Left ventricle myocardium superior (tissue), 1 donor: ENCODE measurements at regions not wholly inside any gene's neighbourhood (a gene's known extent, or its start where the extent isn't known, plus 50 kb on each side); places are given as distances from the start of the nearest gene placed in this dataset.

Experiments used
- ATAC-seq: fragments of 200-7000 bp; cut with Tn5 transposase; one replicate; pipeline ENCODE4 v1.9.1; 2020; ENCODE audit warnings: mild to moderate bottlenecking, moderate library complexity
- DNase-seq: peaks from one replicate; pipeline ENCODE4 v3.0.0-alpha.2; 2020
- intact Hi-C: fragments of 100-400 bp; cut with micrococcal nuclease; formaldehyde crosslinking; loops from one replicate; pipeline ENCODE4 v1.11.0; 2022
- donor health status: DM: no; HTN: yes; CAD: no; lungs with severe emphysema.

DNA sequence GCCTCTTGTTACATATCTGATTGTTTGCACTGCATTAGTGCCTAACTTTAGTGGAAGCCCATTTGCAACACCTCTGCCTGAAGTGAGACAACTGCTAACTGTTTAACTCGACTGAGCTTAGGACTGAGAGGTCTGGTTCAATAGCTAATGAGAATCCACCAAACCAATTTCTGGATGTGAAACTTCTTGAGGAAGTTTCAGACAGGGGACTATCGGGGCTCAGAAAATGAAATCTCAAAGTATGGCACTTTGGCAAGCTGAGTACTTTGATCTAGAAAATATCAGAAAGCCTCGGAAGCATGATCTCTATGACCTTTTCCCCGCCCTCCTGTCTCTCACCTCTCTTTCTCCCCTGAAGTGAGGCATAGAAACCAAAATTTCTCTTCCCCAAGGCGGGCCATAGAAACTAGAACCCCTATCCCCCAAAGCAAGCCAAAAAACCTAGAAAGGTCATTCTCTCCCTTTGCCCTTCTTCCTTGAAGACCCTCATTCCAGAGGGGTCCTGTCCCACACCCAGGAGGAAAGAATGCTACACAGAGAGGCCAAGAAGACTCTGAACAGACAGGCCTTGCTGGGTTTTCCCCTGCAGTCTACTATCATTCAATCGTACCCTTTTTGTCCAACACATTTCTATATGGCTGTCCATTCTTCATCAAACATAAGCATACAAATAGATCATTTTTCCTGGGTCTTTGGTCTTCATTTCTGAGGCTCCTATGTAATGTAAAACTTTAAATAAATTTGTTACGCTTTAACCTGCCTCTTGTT, 69.6 kb upstream of the CREB1 start:
- ATAC-seq (no peak), DNase-seq (no peak)
- intact Hi-C loops: no loop called here

DNA sequence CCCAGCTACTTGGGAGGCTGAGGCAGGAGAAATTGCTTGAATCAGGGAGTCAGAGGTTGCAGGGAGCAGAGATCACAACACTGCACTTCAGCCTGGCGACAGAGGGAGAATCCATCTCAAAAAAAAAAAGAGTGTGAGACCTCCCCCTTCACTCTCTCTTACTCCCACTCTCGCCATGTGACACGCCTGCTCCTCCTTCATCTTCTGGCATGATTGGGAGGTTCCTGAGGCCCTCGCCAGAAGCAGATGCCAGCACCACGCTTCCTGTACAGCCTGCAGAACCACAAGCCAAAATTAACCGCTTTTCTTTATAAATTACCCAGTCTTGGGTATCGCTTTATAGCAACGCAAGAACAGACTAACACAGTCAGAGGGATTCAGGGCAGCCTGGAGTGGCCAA, 66.3 kb upstream of the CREB1 start:
- DNase-seq (no peak), ATAC-seq (no peak)
- intact Hi-C loops: no loop called here

DNA sequence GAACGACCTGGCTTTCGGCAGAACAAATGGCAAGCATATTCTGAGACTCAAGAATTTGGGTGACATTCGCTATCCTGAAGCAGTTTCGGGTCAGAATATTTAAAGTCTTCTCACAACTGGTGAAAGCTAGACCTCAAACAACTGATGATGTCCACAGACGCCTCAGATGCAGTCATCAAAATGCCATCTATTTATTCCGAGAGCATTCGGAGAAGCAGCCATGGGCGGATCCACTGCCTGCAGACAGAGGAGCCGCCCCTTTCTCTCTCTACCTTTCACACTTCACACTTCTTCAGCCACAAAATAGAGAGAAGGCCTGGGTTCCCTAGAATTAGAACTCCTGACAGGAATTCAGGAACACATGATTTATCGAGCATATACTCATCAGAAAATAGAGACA, 65.8 kb upstream of the CREB1 start:
- intact Hi-C loops: no loop called here
- ATAC-seq (no peak), DNase-seq (no peak)

DNA sequence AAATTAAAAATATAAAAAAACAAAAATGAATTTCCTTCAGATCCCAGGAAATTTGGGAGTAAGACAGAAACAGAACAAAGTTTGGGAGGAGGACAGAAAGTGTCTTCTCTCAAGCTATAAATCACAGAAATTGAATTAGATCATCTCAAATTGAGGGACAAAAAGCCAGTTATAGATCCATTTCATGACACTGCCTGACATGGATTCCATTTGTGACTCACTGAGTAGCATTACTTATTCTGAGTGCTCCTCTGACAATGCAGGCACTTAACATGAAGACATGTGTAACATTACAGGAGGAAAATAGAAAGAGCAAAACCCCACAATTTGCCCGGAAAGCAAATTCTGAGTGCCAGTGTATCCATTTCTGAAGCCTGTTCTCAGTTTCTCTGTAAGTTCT, 63.9 kb upstream of the CREB1 start:
- DNase-seq (no peak), ATAC-seq (no peak)
- intact Hi-C loops: no loop called here

DNA sequence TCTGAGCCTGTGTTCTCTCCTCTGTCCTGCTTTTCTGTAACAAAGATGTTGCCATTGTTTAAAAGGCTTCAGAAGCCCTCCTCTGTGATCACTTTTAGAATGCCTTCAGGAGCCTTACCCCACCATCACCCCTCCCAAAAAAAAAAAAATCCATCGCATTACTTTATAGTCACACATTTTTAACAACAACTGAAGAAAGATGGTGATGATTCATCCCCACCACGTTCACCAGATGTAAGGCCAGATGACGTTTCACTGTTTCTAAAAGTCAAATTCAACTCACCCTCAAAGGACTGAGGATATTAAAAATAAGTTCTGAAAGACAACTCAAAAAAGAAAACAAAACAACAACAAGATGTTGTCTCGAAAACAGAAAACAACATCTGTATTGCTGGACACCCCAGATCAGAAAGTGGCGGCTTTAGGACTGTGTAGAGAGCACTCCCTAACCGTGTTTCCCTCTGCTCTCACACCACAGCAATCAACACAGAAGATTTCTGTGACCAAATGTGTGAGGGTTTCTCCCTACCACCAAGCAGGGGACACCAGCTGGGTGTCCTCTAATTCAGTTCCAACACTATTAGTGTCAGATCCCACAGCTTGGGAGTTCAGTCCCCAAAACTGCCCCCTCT, 61.9 kb upstream of the CREB1 start:
- intact Hi-C loops: no loop called here
- no peak for ATAC-seq
- DNase-seq: no peak

DNA sequence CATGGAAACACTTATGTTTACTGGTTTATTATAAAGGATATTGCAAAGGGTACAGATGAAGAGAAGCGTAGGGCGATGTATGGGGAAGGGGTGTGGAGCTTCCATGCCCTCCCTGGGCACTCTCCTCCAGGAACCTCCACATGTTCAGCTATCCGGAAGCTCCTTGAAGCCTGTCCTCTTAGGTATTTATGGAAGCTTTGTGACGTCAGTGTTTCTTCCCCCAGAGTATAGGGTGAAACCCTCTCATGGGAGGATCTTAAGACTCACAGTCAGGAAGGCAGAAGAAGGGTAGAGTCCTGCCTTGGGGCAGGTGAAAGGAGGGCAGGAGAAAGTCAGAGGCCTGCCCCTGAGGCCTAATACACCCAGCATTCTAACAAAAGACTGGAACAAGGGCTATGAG, 61.3 kb upstream of the CREB1 start:
- DNase-seq (no peak), ATAC-seq (no peak)
- intact Hi-C loops: no loop called here

DNA sequence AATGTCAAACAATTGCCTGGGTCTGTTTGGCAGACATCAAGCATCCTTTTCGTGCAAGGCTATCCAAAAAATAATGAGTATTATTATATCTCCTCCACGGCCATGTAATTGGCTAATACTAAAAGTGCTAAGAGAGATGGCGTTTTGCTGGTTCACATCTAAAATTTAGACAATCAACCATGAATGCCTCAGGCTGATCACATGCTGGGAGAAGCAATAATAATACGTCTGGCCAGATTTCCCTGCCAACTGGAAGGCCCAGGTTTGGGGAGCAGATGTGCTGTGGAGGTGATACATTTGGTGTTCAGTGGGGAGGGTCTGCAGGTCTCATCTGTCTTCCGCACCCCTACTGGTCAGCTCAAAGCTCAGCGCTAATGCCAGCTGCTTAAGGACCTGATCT, 60.3 kb upstream of the CREB1 start:
- DNase-seq (no peak), ATAC-seq (no peak)
- intact Hi-C loops: no loop called here

DNA sequence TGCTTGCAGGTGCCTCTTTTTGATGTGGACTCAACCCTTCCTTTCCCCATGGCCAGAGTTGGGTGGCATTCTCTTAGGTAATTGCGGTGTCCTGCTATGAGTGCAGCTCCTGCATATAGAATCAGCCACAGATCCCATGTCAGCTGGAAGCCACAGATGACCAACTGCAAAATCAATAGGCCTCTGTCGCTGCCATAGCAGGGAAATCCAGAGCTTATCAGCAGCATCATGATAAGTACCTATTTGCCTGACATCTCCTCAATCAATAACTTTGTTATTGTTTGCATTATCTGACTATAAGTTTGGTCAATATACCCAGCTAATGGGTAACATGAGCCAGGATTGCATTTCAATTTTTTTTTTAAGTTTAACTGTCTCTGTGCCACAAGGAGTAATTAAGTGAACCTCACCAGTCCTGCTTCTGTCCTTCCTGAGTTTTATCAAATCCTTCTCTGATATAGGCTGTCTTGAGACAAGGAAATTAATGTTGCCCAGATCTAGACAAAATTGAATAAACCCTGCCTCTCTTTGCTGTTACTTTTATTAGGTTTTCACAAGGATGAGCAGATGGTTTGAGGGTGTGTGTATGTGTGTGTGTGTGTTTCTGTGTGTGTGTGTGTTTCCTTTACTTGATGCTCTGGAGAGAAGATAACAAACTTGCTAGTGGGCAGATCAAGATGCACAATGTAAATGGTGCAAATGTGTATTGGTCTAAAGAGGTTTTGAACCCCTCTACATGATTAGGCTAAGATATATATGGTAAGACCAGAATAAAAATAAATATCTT, 59.6 kb upstream of the CREB1 start:
- no peak for ATAC-seq

DNA sequence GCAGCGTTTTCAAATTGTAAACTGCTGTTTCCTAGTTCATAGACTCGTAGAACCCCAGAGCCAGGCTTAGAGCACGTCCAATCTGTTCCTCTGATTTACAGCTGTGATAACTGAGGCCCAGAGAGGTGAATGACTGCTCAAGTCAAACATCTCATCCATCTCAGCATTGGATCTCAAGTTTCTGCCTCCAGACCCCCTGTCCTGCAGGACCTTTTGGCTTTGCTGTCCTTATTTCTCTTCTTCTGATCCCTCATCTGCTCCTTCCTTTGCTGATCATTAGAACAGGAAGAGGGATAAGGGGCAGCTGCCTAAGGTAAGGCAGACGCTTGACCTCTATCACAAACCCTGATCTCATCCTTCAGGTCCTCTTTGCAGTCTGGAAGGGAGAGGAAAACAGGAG, 58.5 kb upstream of the CREB1 start:
- DNase-seq (no peak), ATAC-seq (no peak)

More for the DNA sequence above, 59.6 kb upstream of the CREB1 start:
- intact Hi-C loops: loop anchor here (10.0 kb wide), 2 partner anchors 295 to 775 kb away; no protein-coding TSS in a partner anchor
- no peak for DNase-seq

DNA sequence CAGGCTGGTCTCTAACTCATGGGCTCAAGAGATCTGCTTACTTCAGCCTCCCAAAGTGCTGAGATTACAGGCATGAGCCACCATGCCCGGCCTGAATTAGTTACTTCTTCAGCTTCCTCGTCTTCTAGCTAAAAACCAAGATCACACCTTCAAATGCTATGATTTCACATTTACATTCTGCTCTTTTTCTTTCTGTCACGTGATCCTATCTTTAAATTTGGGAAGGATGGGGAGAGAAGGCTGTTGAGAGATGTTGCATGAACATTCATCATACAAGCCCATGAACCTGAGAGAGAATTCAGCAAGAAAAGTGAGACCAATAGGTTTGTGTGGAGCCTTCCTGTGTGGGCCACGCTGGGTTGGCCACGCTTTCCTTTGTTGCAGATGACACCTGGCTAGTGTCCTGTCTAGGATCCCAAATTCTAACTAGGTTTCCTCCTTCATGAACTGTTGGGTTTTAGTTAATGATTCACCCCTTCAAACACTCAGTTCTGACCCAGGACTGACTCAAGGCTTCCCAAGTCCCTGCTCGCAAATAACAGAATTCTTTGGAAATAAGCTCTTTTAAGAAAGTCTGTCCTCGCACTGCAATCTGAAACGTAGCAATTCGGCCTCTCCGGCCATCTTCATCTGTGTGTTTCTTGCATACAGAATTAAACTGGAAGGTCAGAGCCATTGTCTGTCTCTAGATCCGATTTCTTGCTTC, 57.3 kb upstream of the CREB1 start:
- ATAC-seq: no peak
- intact Hi-C loops: loop anchor here (10.0 kb wide), 2 partner anchors 298 to 778 kb away; no protein-coding TSS in a partner anchor
- DNase-seq: no peak

More for the DNA sequence above, 58.5 kb upstream of the CREB1 start:
- intact Hi-C loops: loop anchor here (10.0 kb wide), 2 partner anchors 296 to 776 kb away; no protein-coding TSS in a partner anchor

DNA sequence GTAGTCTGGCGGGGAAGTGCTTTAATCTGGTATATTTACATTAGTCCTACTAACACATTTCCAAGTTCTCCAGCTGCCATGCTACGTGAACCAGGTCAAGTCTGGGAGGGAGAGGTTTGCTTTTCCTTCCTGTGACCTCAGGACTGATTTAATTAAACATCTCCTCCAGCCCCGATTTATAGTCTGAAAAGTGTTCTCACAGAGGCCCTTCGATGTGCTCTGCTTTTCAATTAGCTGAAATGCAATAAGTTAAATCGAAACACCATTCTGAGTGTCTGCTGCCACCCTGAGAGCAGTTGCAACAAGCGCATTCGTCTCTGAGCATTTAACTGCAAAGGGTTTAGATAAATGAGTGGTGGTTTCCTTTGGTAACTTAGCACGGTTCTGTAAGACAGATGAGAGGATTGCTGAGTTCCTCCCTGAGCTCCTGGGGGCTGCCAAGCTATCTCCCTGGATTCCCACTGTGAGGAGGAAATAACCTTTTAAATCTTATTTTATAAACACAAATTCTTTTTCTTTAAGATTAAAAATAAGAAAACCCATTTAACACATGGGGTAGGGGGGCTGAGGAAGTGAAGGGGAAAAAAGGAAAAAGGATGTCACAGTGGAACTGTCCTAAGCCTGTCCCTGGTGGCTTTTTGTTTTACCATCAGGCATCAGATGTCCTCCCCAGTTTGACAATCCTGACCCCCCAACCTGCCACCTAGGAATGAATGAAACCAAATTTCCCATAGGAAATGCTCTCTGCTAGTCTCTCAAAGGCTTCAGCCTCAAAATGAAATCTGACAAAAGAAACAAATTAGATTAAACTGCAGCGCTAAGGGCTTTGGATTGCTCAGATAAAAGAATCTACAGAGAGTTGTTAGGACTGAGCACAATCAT, 56.5 kb upstream of the CREB1 start:
- ATAC-seq (peak; percentile 84), DNase-seq (peak; percentile 40)
- intact Hi-C loops: loop anchor here (10.0 kb wide), 2 partner anchors 298 to 778 kb away; no protein-coding TSS in a partner anchor

DNA sequence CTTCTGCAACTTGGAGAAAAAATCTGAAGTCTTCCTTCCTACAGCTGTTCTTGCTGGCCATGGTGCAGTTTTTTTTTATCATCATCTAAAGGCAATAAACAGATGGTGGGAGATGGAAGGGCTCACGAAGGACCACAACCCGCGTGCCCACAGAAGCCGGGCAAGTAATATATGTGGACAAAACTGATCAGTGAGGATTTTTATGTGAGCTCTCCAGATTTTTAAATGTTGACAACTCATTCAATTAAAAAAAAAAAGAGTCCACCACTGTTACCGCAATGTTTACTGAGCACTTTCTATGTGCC, 55.9 kb upstream of the CREB1 start:
- DNase-seq (no peak), ATAC-seq (peak; percentile 17)
- intact Hi-C loops: loop anchor here (10.0 kb wide), 2 partner anchors 299 to 779 kb away; no protein-coding TSS in a partner anchor

DNA sequence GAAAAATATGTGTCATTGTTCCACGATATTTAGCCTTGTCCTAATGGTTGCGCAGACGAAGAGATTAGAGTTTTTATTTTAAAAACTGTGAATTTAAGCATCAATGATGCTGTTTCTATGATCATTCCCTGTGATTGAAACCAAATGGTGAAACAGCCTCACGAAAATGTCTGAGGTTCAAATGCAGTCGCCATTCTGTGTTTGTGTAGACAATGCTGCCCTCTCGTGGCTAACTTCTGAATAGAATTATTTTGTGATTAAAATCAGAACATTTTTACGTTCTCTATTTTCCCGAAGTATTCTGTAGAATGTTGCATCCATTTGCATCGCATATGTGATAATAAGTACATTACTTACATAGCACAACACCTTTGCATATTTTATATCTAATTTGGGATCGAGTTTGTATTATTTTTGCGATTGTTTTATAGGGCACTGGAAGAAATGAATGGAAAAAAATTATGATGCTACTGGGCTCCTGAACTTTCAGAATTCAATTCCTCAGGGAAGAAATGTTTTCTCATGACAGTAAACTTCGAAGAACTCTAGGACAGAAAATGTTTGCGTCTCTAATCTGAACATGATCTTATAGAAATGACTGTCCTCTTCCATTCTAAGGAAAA, 54.8 kb upstream of the CREB1 start:
- no peak for DNase-seq
- intact Hi-C loops: loop anchor here (5.0 to 10.0 kb wide), 4 partner anchors 300 to 780 kb away; no protein-coding TSS in a partner anchor
- ATAC-seq: peak; percentile 43

DNA sequence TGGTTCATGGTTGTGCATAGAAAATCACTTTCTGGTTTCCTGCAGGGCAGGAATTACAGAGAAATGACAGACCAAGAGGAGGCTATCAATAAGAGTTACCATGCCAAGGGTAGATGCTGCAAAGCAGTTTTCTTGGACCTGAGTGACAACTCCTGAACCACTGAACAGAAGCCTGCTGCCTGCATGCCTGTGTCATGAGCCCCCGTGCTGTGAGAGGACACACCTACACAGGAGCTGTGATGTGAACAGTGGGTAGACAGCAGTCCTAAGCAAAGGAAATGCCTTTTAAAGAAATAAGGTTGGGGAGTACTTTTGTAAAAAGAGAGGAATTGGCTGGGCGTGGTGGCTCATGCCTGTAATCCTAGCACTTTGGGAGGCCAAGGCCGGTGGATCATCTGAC, 54.2 kb upstream of the CREB1 start:
- DNase-seq (no peak), ATAC-seq (no peak)
- intact Hi-C loops: loop anchor here (5.0 to 10.0 kb wide), 4 partner anchors 301 to 781 kb away; no protein-coding TSS in a partner anchor

DNA sequence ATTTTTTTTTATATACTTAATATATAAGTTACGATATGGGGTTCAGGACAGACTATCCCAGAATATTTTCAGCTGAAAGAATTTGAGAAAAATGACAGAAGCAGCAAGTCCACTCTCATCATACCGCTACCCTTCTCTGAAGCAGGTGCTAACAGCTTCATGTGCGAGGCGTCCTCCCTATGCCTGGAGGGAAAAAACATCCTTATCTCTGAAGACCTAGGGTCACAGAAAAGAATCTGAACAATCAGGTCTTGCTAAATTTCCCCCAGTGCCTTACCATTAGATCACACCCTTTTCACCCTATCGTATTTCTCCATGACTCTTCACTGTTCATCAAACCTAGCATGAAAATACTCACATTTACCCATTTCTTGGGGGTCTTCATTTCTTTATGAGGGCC, 51.9 kb upstream of the CREB1 start:
- intact Hi-C loops: loop anchor here (5.0 to 10.0 kb wide), 4 partner anchors 303 to 783 kb away; no protein-coding TSS in a partner anchor
- DNase-seq (no peak), ATAC-seq (no peak)

DNA sequence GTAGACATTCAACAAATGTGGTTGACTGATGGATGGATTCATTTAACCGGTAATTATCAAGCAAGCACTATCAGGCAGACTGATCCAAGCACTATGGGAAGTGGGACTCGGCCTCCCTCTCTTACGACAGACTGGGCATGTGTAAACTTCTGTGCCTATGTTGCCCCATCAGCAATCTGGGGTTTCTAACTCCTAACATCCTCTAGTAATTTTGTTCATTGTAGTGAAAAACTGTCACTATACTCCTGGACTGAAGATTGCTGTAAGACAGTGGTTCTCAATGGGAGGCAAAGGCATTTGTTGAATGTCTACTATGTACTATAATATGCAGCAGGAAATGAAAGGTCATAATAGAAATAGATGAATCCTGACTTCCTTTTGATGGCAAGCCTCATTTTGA, 51.2 kb upstream of the CREB1 start:
- no peak for ATAC-seq
- intact Hi-C loops: loop anchor here (5.0 to 10.0 kb wide), 4 partner anchors 304 to 784 kb away; no protein-coding TSS in a partner anchor
- DNase-seq: no peak

DNA sequence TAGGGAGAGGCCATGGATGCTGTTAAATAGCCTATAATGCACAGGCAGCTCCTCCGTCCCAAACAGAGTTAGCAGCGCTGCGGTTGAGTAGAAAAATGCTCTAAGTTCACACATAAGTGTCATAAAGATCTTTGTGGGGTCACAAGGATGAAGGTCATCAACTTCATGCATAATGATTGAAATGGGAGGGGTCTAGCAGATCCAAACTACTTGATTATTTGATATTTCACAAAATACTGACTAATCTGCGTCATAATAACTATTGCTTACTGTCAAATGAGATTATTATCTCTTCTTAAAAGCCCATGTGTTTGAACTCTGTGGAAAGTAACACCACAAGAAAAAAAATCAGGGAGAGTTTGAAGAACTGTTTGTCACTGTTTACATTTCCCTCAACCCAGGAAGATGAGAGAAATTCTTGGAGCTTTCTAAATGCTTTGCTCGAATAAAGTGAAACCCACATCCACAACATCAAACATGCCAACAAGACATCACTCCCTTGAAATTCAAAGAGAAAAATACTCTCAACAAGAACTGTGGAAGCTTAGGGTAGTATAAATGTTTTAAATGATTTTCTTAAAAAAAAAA, 50.5 kb upstream of the CREB1 start:
- ATAC-seq (no peak), DNase-seq (no peak)
- intact Hi-C loops: loop anchor here (5.0 to 10.0 kb wide), 4 partner anchors 304 to 784 kb away; no protein-coding TSS in a partner anchor
